GM12892 (cell line): ENCODE measurements at regions not wholly inside any gene's neighbourhood (a gene's known extent, or its start where the extent isn't known, plus 50 kb on each side); places are given as distances from the start of the nearest gene placed in this dataset.
A peak's percentile ranks its signal among the peaks of the same experiment; 100 is the strongest.

Experiments used
- DNase-seq: peaks from one replicate; pipeline ENCODE4 v3.0.0; 2011; ENCODE audit not compliant: insufficient read length
- FAIRE-seq: peaks from 2 replicates; lab custom pipeline; 2011; peaks lifted over from hg19 to GRCh38; lab: Jason Lieb, UNC
- POLR2A ChIP-seq: IDR thresholded peaks from 2 replicates; pipeline ENCODE4 v1.6.1; 2011; ENCODE audit warnings: low read depth, low read length, control low read depth
- POLR2AphosphoS5 ChIP-seq: IDR thresholded peaks from 2 replicates; pipeline ENCODE4 v1.6.1; 2011; ENCODE audit warnings: low read depth, low read length, control low read depth
- TAF1 ChIP-seq: IDR thresholded peaks from 2 replicates; pipeline ENCODE4 v1.6.1; 2011; ENCODE audit warnings: low read depth, mild to moderate bottlenecking, control low read depth, low read length, borderline replicate concordance

- DNase-seq (no peak), FAIRE-seq (no peak)
- TF ChIP-seq POLR2AphosphoS5 (no peak), TAF1 (no peak), POLR2A (no peak)
Measured at GRCh38 chr11:112508750-112509149, 248.1 kb upstream of the PLET1 start.

- DNase-seq: no peak
- no peak for FAIRE-seq
- TF ChIP-seq POLR2A: no peak
- no peak for TF ChIP-seq TAF1
- no peak for TF ChIP-seq POLR2AphosphoS5
Measured at GRCh38 chr11:112509300-112509699, 248.6 kb upstream of the PLET1 start.

GRCh38 chr11:112511271-112511670, 250.6 kb upstream of the PLET1 start:
- TF ChIP-seq TAF1: no peak
- no peak for TF ChIP-seq POLR2A
- TF ChIP-seq POLR2AphosphoS5: no peak
- FAIRE-seq: no peak
- no peak for DNase-seq

- DNase-seq: no peak
- TF ChIP-seq TAF1: no peak
- no peak for TF ChIP-seq POLR2AphosphoS5
- no peak for TF ChIP-seq POLR2A
- peak; percentile 61 for FAIRE-seq
Measured at GRCh38 chr11:112511911-112512310, 251.3 kb upstream of the PLET1 start.

GRCh38 chr11:112513417-112513816, 252.8 kb upstream of the PLET1 start:
- peak; percentile 9 for FAIRE-seq
- DNase-seq: no peak
- no peak for TF ChIP-seq TAF1
- TF ChIP-seq POLR2AphosphoS5: no peak
- no peak for TF ChIP-seq POLR2A

GRCh38 chr11:112514011-112514740, 253.5 kb upstream of the PLET1 start:
- FAIRE-seq (peak; percentile 65), DNase-seq (no peak)
- no peak for TF ChIP-seq POLR2AphosphoS5
- no peak for TF ChIP-seq TAF1
- no peak for TF ChIP-seq POLR2A

- TF ChIP-seq TAF1: no peak
- TF ChIP-seq POLR2AphosphoS5: no peak
- no peak for TF ChIP-seq POLR2A
- DNase-seq (no peak), FAIRE-seq (peak; percentile 5)
Measured at GRCh38 chr11:112516261-112516660, 255.6 kb upstream of the PLET1 start.

GRCh38 chr11:112516755-112517154, 256.1 kb upstream of the PLET1 start:
- peak; percentile 90 for FAIRE-seq
- no peak for DNase-seq
- TF ChIP-seq TAF1 (no peak), POLR2AphosphoS5 (no peak), POLR2A (no peak)

GRCh38 chr11:112518371-112518770, 257.7 kb upstream of the PLET1 start:
- TF ChIP-seq TAF1 (no peak), POLR2AphosphoS5 (no peak), POLR2A (no peak)
- DNase-seq (no peak), FAIRE-seq (peak; percentile 44)

- DNase-seq (no peak), FAIRE-seq (peak; percentile 79)
- TF ChIP-seq TAF1 (no peak), POLR2AphosphoS5 (no peak), POLR2A (no peak)
Measured at GRCh38 chr11:112519751-112520150, 259.1 kb upstream of the PLET1 start.

GRCh38 chr11:112520354-112520753, 259.7 kb upstream of the PLET1 start:
- no peak for FAIRE-seq
- DNase-seq: peak; percentile 23
- TF ChIP-seq POLR2A (no peak), TAF1 (no peak), POLR2AphosphoS5 (no peak)

- no peak for DNase-seq
- TF ChIP-seq POLR2A: no peak
- TF ChIP-seq TAF1: no peak
- TF ChIP-seq POLR2AphosphoS5: no peak
- FAIRE-seq: peak; percentile 78
Measured at GRCh38 chr11:112522536-112522935, 261.9 kb upstream of the PLET1 start.
